ENCODE measurements at regions not wholly inside any gene's neighbourhood (a gene's known extent, or its start where the extent isn't known, plus 50 kb on each side); places are given as distances from the start of the nearest gene placed in this dataset.

- DNase-seq, result no peak
- peaks cover 0 to 11% (median under 1%) of the 10 kb centered on the region in 12 donors for H3K9me3 ChIP-seq
- no peaks in the 10 kb centered on the region for H3K27me3 ChIP-seq
- H3K27ac ChIP-seq, result no peak overlapping the region
- no peak overlapping the region for H3K4me3 ChIP-seq
- intact Hi-C loops (cut with DNase I), result no loop called here
- no peak for ATAC-seq
- H3K36me3 ChIP-seq, result no peaks in the 10 kb centered on the region
- H3K4me1 ChIP-seq, result no peaks in the 10 kb centered on the region
- TF ChIP-seq, protein P1, sequence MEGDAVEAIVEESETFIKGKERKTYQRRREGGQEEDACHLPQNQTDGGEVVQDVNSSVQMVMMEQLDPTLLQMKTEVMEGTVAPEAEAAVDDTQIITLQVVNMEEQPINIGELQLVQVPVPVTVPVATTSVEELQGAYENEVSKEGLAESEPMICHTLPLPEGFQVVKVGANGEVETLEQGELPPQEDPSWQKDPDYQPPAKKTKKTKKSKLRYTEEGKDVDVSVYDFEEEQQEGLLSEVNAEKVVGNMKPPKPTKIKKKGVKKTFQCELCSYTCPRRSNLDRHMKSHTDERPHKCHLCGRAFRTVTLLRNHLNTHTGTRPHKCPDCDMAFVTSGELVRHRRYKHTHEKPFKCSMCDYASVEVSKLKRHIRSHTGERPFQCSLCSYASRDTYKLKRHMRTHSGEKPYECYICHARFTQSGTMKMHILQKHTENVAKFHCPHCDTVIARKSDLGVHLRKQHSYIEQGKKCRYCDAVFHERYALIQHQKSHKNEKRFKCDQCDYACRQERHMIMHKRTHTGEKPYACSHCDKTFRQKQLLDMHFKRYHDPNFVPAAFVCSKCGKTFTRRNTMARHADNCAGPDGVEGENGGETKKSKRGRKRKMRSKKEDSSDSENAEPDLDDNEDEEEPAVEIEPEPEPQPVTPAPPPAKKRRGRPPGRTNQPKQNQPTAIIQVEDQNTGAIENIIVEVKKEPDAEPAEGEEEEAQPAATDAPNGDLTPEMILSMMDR (IDR thresholded peaks at IDR 0.05), result no peak
- no peak for TF ChIP-seq POLR2A (IDR thresholded peaks at IDR 0.05)
These were observed 179.3 kb upstream of the ZC3H15 start for GRCh38 chr2:186306754-186307153.

DNA sequence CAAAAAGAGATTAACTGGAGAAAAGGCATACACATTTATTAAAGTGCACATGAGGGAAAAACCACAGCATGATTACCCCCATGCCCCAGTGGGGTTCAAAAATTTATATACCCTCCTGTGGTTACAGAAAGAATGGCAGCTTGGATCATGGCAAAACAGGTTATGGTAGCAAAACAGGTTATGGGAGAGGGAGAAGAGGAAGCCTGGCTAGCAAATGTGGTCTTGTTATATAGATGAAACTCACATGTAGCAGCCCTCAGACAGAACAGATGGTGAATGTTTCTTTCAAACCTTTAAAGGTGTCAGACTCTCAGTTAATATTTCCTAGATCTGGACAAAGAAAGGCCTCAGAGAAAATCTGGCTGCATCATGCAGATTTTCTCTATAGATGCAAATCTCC is 178.2 kb upstream of the ZC3H15 start:
- H3K4me1 ChIP-seq, result no peaks in the 10 kb centered on the region
- intact Hi-C loops (cut with DNase I), result no loop called here
- no peak overlapping the region for H3K27ac ChIP-seq
- H3K9me3 ChIP-seq, result peaks cover 0 to 22% (median 8%) of the 10 kb centered on the region in 12 donors
- no peak overlapping the region for H3K4me3 ChIP-seq
- DNase-seq (no peak), ATAC-seq (no peak)
- no peak for TF ChIP-seq POLR2A (IDR thresholded peaks at IDR 0.05)
- TF ChIP-seq, protein P1 (IDR thresholded peaks at IDR 0.05), result no peak
- no peaks in the 10 kb centered on the region for H3K36me3 ChIP-seq
- H3K27me3 ChIP-seq, result no peaks in the 10 kb centered on the region

DNA sequence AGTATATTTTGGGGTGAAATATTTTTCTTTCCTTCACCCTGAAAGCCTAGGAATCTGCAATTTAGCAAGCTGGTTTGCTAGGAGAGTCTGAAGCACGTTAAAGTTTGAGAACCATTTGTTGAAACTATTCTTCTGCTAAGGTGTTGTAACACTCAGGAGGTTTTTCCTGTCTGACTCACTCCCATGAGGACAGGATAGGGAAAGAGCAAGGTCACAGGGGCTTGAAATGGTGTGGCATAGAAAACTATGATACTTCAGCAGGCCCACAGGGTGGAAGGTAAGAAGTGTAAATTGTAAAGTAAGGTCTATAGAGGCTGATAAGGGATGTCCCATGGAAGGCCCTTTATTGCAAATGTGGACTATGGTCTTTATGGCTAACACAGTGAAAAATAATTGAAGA is 177.7 kb upstream of the ZC3H15 start:
- intact Hi-C loops (cut with DNase I), result no loop called here
- H3K36me3 ChIP-seq, result no peaks in the 10 kb centered on the region
- no peak overlapping the region for H3K4me3 ChIP-seq
- ATAC-seq, result no peak
- peaks cover 0 to 26% (median 12%) of the 10 kb centered on the region in 12 donors for H3K9me3 ChIP-seq
- WGBS, 4 donors, result 46 to 60% (median 53%) methylated on average over 1 of the region's 1 CpG
- H3K27me3 ChIP-seq, result no peaks in the 10 kb centered on the region
- no peaks in the 10 kb centered on the region for H3K4me1 ChIP-seq
- TF ChIP-seq POLR2A (IDR thresholded peaks at IDR 0.05), result no peak
- TF ChIP-seq, protein P1 (IDR thresholded peaks at IDR 0.05), result no peak
- no peak for DNase-seq
- no peak overlapping the region for H3K27ac ChIP-seq

DNA sequence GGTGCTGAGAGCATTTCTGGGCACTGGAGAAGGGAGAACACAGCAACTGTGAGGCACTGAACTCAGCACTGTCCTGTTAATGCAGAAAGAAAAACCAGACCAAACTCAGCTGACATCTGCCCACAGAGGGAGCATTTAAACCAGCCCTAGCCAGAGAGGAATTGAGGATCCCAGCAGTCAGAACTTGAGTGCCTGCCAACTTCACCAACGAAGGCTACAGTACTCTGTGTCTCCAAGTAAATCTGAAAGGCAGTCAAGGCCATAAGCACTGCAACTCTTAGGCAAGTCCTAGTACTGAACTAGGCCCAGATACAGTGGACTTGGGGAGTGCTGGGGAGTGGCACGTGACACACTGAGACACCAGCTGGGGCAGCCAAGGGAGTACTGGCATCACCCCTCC is 176.2 kb upstream of the ZC3H15 start:
- TF ChIP-seq, protein P1 (IDR thresholded peaks at IDR 0.05), result no peak
- no peak for TF ChIP-seq POLR2A (IDR thresholded peaks at IDR 0.05)
- H3K36me3 ChIP-seq, result no peaks in the 10 kb centered on the region
- intact Hi-C loops (cut with DNase I), result no loop called here
- H3K27ac ChIP-seq, result no peak overlapping the region
- 40 to 100% (median 56%) methylated on average over 1 to 2 of the region's 2 CpGs for WGBS, 4 donors
- H3K4me1 ChIP-seq, result no peaks in the 10 kb centered on the region
- DNase-seq, result peak in 3 of 5 donors; percentile 6 to 33 (median 26)
- no peak overlapping the region for H3K4me3 ChIP-seq
- ATAC-seq, result peak in 3 of 4 donors; percentile 56 to 90 (median 85)
- peaks cover 0 to 35% (median 12%) of the 10 kb centered on the region in 12 donors for H3K9me3 ChIP-seq
- H3K27me3 ChIP-seq, result no peaks in the 10 kb centered on the region
